ENCODE measurements at regions not wholly inside any gene's neighbourhood (a gene's known extent, or its start where the extent isn't known, plus 50 kb on each side); places are given as distances from the start of the nearest gene placed in this dataset.

DNA sequence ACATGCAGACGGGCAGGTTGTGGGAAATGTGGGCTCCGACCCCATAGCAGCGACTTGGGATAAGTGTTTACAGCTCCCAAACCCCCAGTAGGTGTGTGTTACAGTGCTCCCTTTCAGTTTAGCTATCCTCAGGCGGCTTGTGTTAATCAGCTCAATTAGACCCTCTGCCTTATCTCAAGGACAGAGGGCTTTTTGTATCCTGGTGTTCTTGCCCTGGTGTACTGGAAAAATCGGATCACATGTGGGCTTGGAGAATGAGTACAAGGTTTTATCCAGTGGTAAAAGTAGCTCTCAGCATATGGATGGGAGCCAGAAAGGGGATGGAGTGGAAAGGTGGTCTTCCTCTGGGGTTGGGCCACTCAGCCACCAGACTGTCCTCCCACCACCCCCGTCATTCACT, 264.7 kb upstream of the SYT4 start:
- Histone ChIP-seq H3K27me3 (replicated peaks; ENCODE audit: insufficient read depth) (no peaks in the 10 kb centered on the region), H3K4me1 (ENCODE audit: control insufficient read depth in 1 of 2, low read depth in 2 of 2) (no peaks in the 10 kb centered on the region), H3K36me3 (no peaks in the 10 kb centered on the region), H3K9me3 (no peaks in the 10 kb centered on the region), H3K4me3 (no peak overlapping the region), H3K27ac (no peak overlapping the region)
- ATAC-seq (ENCODE audit: insufficient number of reproducible peaks, low FRiP score, low read depth), result no peak
- no peak for DNase-seq (ENCODE audit: low spot score)
- no peak for TF ChIP-seq CTCF (IDR thresholded peaks at IDR 0.05)

GRCh38 chr18:43543236-43543635, 265.9 kb upstream of the SYT4 start:
- TF ChIP-seq CTCF (IDR thresholded peaks at IDR 0.05), result no peak
- DNase-seq (ENCODE audit: low spot score) (no peak), ATAC-seq (ENCODE audit: insufficient number of reproducible peaks, low FRiP score, low read depth) (no peak)
- no peaks in the 10 kb centered on the region for H3K27me3 ChIP-seq (replicated peaks; ENCODE audit: insufficient read depth)
- H3K27ac ChIP-seq, result no peak overlapping the region
- H3K36me3 ChIP-seq, result no peaks in the 10 kb centered on the region
- no peaks in the 10 kb centered on the region for H3K4me1 ChIP-seq (ENCODE audit: control insufficient read depth in 1 of 2, low read depth in 2 of 2)
- H3K4me3 ChIP-seq, result no peak overlapping the region
- no peaks in the 10 kb centered on the region for H3K9me3 ChIP-seq

- Histone ChIP-seq H3K4me1 (ENCODE audit: control insufficient read depth in 1 of 2, low read depth in 2 of 2) (no peaks in the 10 kb centered on the region), H3K27me3 (replicated peaks; ENCODE audit: insufficient read depth) (no peaks in the 10 kb centered on the region), H3K4me3 (no peak overlapping the region), H3K36me3 (no peaks in the 10 kb centered on the region), H3K27ac (no peak overlapping the region), H3K9me3 (no peaks in the 10 kb centered on the region)
- TF ChIP-seq CTCF (IDR thresholded peaks at IDR 0.05), result no peak
- DNase-seq (ENCODE audit: low spot score), result no peak
- ATAC-seq (ENCODE audit: insufficient number of reproducible peaks, low FRiP score, low read depth), result no peak
These were observed 270.2 kb upstream of the SYT4 start for GRCh38 chr18:43547456-43547855.

GRCh38 chr18:43559507-43559906, 282.2 kb upstream of the SYT4 start:
- peaks cover 6% of the 10 kb centered on the region for H3K9me3 ChIP-seq
- H3K4me3 ChIP-seq, result no peak overlapping the region
- ATAC-seq (ENCODE audit: insufficient number of reproducible peaks, low FRiP score, low read depth), result no peak
- H3K4me1 ChIP-seq (ENCODE audit: control insufficient read depth in 1 of 2, low read depth in 2 of 2), result no peaks in the 10 kb centered on the region
- H3K36me3 ChIP-seq, result no peaks in the 10 kb centered on the region
- no peak overlapping the region for H3K27ac ChIP-seq
- no peak for TF ChIP-seq CTCF (IDR thresholded peaks at IDR 0.05)
- DNase-seq (ENCODE audit: low spot score), result no peak
- no peaks in the 10 kb centered on the region for H3K27me3 ChIP-seq (replicated peaks; ENCODE audit: insufficient read depth)

DNA sequence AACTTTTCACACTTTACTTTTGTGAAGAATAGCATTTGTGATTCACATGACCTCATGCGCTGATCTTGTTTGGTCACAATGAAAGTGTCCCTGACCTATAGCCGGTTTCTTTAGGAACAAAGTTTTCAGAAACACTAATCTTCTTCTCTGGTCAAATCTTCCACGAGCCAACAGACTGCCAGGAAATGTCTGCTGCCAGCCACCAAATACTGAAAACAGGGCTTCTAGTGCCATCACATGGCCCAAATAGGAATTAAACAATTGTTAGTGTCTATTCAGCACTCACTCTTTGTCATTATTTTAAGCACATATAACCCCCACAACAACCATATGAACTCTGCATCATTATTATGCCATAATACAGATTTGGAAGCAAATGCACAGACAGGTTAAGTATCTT, 286.5 kb upstream of the SYT4 start:
- no peak for TF ChIP-seq CTCF (IDR thresholded peaks at IDR 0.05)
- Histone ChIP-seq H3K27me3 (replicated peaks; ENCODE audit: insufficient read depth) (no peaks in the 10 kb centered on the region), H3K9me3 (no peaks in the 10 kb centered on the region), H3K4me3 (no peak overlapping the region), H3K36me3 (no peaks in the 10 kb centered on the region), H3K4me1 (ENCODE audit: control insufficient read depth in 1 of 2, low read depth in 2 of 2) (no peaks in the 10 kb centered on the region), H3K27ac (no peak overlapping the region)
- DNase-seq (ENCODE audit: low spot score), result no peak
- no peak for ATAC-seq (ENCODE audit: insufficient number of reproducible peaks, low FRiP score, low read depth)

Measured in thoracic aorta (tissue), 2 donors.